H1 (cell line): ENCODE measurements at regions not wholly inside any gene's neighbourhood (a gene's known extent, or its start where the extent isn't known, plus 50 kb on each side); places are given as distances from the start of the nearest gene placed in this dataset.

ENCODE experiments used
- CTCF ChIP-seq, 3 experiments: IDR thresholded peaks; 1 replicate in 2 of 3; 2 replicates in 1 of 3; pipeline versions ENCODE4 v1.5.1 to v1.6.1; 2011; ENCODE audit warnings: low read length in 3 of 3, mild to moderate bottlenecking in 3 of 3, inconsistent platforms in 2 of 3, low read depth in 1 of 3, moderate library complexity in 1 of 3; ENCODE audit not compliant: insufficient read depth in 1 of 3; ENCODE audit errors: control extremely low read depth in 1 of 3
- JUND ChIP-seq: IDR thresholded peaks from 2 replicates; pipeline ENCODE4 v1.6.1; 2011; ENCODE audit warnings: mild to moderate bottlenecking, improper control_type of control experiment, low read length
- MAX ChIP-seq: IDR thresholded peaks from 2 replicates; pipeline ENCODE4 v1.6.1; 2012; ENCODE audit warnings: inconsistent platforms

- no peak for TF ChIP-seq JUND
- no peak for TF ChIP-seq CTCF (IDR thresholded peaks at IDR 0.05; ENCODE audit: control extremely low read depth in 1 of 3, insufficient read depth in 1 of 3, low read depth in 1 of 3, low read length in 3 of 3)
- no peak for TF ChIP-seq MAX
Observed at GRCh38 chr2:89820248-89820647, 1128.8 kb downstream of the RPIA start.
